SU-DHL-6 (cell line): ENCODE measurements at regions not wholly inside any gene's neighbourhood (a gene's known extent, or its start where the extent isn't known, plus 50 kb on each side); places are given as distances from the start of the nearest gene placed in this dataset.

ENCODE experiments used
- CTCF ChIP-seq: fragments of 200-600 bp; sonication (generic); IDR thresholded peaks from one replicate; pipeline ENCODE4 v1.5.1; 2017; ENCODE audit warnings: antibody characterized with exemption, mild to moderate bottlenecking, low read length, moderate library complexity; ENCODE audit not compliant: insufficient read depth, poor library complexity, severe bottlenecking
- EZH2phosphoT487 ChIP-seq: fragments of 200-600 bp; sonication (generic), shearing (Covaris generic); conservative IDR thresholded peaks from 2 replicates; pipeline ENCODE4 v1.6.1; 2018; ENCODE audit warnings: mild to moderate bottlenecking, antibody characterized with exemption, low read length, moderate library complexity, mixed read lengths

DNA sequence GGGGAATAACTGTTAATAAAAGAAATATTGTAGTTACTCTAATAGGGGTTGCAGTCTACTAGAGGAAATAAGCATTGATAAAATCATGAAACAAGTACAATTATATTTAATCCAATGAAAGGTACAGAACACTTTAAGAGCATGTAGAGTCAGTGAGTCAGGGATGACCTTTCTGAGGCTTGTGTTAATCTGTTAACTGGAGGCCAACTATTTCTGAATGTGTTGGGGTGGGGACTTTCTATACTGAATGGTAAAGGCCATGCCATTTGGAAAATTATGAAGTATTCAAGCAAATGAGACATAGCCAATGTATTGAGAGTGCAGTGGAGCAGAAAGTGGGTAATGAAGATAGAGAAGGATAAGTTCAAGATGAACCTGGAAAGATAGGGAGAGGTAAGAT lies 646.2 kb downstream of the ADGRL2 start:
- no peak for TF ChIP-seq CTCF
- TF ChIP-seq EZH2phosphoT487, result no peak
